HEK293 (cell line): ENCODE measurements at regions not wholly inside any gene's neighbourhood (a gene's known extent, or its start where the extent isn't known, plus 50 kb on each side); places are given as distances from the start of the nearest gene placed in this dataset.
"Not testable (repeated sequence)": the region's sequence is repeated elsewhere in the genome, so short reads cannot be mapped to it uniquely, and the experiment has no call there.

ENCODE experiments used
- CTCF ChIA-PET: fragments of 350-600 bp; formaldehyde crosslinking; extraction: SDS; loops from one replicate; lab custom pipeline; 2021; ENCODE audit warnings: antibody characterized with exemption; lab: Yijun Ruan, JAX
- POLR2A ChIA-PET: fragments of 300-600 bp; formaldehyde crosslinking; extraction: SDS; loops from one replicate; lab custom pipeline; 2020; ENCODE audit warnings: antibody characterized with exemption, inconsistent platforms; lab: Yijun Ruan, JAX
- H3K27ac ChIP-seq: fragments of 200-500 bp; sonication (Bioruptor generic); 2 replicates; pipeline ENCODE4 v1.5.1; 2014; ENCODE audit warnings: low read depth, low read length, control low read depth, inconsistent platforms; ENCODE audit errors: extremely low read depth
- H3K36me3 ChIP-seq, 2 experiments: fragments of 200-500 bp in 1 of 2; sonication (Bioruptor generic) in 1 of 2; 1 replicate in 1 of 2; 2 replicates in 1 of 2; pipeline ENCODE4 v1.5.1; 2014 to 2017; ENCODE audit warnings: inconsistent platforms in 2 of 2, low read length in 2 of 2; ENCODE audit not compliant: control insufficient read depth in 2 of 2, insufficient read depth in 1 of 2
- H3K4me1 ChIP-seq: fragments of 200-500 bp; sonication (Bioruptor generic); 2 replicates; pipeline ENCODE4 v1.5.1; 2014; ENCODE audit warnings: mild to moderate bottlenecking, low read length, inconsistent platforms; ENCODE audit not compliant: control insufficient read depth, insufficient read depth
- H3K4me3 ChIP-seq: 2 replicates; pipeline ENCODE4 v1.5.1; 2011; ENCODE audit warnings: low read depth, mild to moderate bottlenecking, control low read depth, low read length, moderate library complexity
- H3K9me3 ChIP-seq: fragments of 200-500 bp; sonication (Bioruptor generic); 2 replicates; pipeline ENCODE4 v1.5.1; 2014; ENCODE audit warnings: low read depth, low read length, inconsistent platforms; ENCODE audit not compliant: control insufficient read depth, insufficient read depth
- BCL6B ChIP-seq: fragments of 450-650 bp; formaldehyde crosslinking; IDR thresholded peaks from 2 replicates; pipeline ENCODE4 v1.5.1; 2017; ENCODE audit warnings: missing biosample characterization, missing genetic modification characterization
- GFI1B ChIP-seq: fragments of 450-650 bp; formaldehyde crosslinking; IDR thresholded peaks from 2 replicates; pipeline ENCODE4 v1.5.1; 2016; ENCODE audit warnings: missing biosample characterization, missing genetic modification characterization
- KLF7 ChIP-seq: fragments of 450-650 bp; formaldehyde crosslinking; IDR thresholded peaks from 2 replicates; pipeline ENCODE4 v1.5.1; 2016; ENCODE audit warnings: missing biosample characterization, missing genetic modification characterization, borderline replicate concordance
- SALL2 ChIP-seq: fragments of 450-650 bp; formaldehyde crosslinking; IDR thresholded peaks from 2 replicates; pipeline ENCODE4 v1.5.0; 2017; ENCODE audit warnings: missing biosample characterization, mild to moderate bottlenecking, missing genetic modification characterization, borderline replicate concordance
- TRIM28 ChIP-seq: IDR thresholded peaks from 2 replicates; pipeline ENCODE4 v1.6.1; 2011; ENCODE audit warnings: low read length, control low read depth, borderline replicate concordance
- ZNF221 ChIP-seq: fragments of 450-650 bp; formaldehyde crosslinking; IDR thresholded peaks from 2 replicates; pipeline ENCODE4 v1.5.1; 2017; ENCODE audit warnings: missing biosample characterization, missing genetic modification characterization, borderline replicate concordance
- ZNF274 ChIP-seq, 2 experiments: fragments of 200-500 bp in 1 of 2; fragments of 450-650 bp in 1 of 2; sonication (Bioruptor generic) in 1 of 2; formaldehyde crosslinking in 1 of 2; IDR thresholded peaks; 2 replicates each; pipeline versions ENCODE4 v1.5.1 to v1.6.1; 2014 to 2016; ENCODE audit warnings: borderline replicate concordance in 1 of 2, inconsistent platforms in 1 of 2, low read length in 1 of 2, missing biosample characterization in 1 of 2, missing genetic modification characterization in 1 of 2
- ZNF48 ChIP-seq: fragments of 450-650 bp; formaldehyde crosslinking; IDR thresholded peaks from 2 replicates; pipeline ENCODE4 v1.5.1; 2016; ENCODE audit warnings: missing biosample characterization, missing genetic modification characterization
- ZNF488 ChIP-seq: fragments of 450-650 bp; formaldehyde crosslinking; IDR thresholded peaks from 2 replicates; pipeline ENCODE4 v1.5.1; 2016; ENCODE audit warnings: missing biosample characterization, missing genetic modification characterization
- ZNF501 ChIP-seq: fragments of 450-650 bp; formaldehyde crosslinking; IDR thresholded peaks from 2 replicates; pipeline ENCODE4 v1.5.1; 2016; ENCODE audit warnings: missing biosample characterization, missing genetic modification characterization
- ZNF521 ChIP-seq: fragments of 450-650 bp; formaldehyde crosslinking; IDR thresholded peaks from 2 replicates; pipeline ENCODE4 v1.5.1; 2017; ENCODE audit warnings: missing biosample characterization, mild to moderate bottlenecking, missing genetic modification characterization
- ZNF561 ChIP-seq: fragments of 450-650 bp; IDR thresholded peaks from 2 replicates; pipeline ENCODE4 v1.5.1; 2018; ENCODE audit warnings: missing biosample characterization, missing genetic modification characterization, borderline replicate concordance
- ZSCAN16 ChIP-seq: fragments of 450-650 bp; formaldehyde crosslinking; IDR thresholded peaks from 2 replicates; pipeline ENCODE4 v1.5.1; 2016; ENCODE audit warnings: missing biosample characterization, missing genetic modification characterization
- TF ChIP-seq, protein P1 (sequence below): fragments of 450-650 bp; formaldehyde crosslinking; IDR thresholded peaks from 2 replicates; pipeline ENCODE4 v1.5.0; 2017; ENCODE audit warnings: missing biosample characterization, missing genetic modification characterization, borderline replicate concordance

DNA sequence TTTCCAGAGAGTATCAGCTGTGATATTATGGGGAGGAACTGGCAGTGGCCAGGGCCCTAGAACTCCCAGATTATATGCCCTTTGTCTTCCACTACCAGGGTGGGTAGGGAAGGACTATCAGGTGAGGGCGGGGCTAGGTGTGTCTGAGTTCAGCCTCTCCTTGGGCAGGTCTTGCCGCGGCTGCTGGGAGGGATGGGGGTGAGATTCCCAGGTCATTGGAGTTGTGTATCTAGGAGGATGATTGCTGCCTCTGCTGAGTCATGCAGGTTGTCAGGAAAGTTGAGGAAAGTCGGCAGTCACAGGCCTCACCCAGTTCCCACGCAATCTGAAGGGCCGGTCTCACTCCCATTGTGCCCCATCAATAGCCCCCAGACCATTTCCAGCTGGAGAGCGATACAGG is 185.2 kb downstream of the DKK1 start:
- TF ChIP-seq ZNF501 (tag by site-specific recombination) (no peak), GFI1B (tag by site-specific recombination) (no peak), KLF7 (tag by site-specific recombination) (no peak), SALL2 (tag by site-specific recombination) (no peak), ZNF221 (tag by site-specific recombination) (no peak)
- TF ChIP-seq, protein P1, sequence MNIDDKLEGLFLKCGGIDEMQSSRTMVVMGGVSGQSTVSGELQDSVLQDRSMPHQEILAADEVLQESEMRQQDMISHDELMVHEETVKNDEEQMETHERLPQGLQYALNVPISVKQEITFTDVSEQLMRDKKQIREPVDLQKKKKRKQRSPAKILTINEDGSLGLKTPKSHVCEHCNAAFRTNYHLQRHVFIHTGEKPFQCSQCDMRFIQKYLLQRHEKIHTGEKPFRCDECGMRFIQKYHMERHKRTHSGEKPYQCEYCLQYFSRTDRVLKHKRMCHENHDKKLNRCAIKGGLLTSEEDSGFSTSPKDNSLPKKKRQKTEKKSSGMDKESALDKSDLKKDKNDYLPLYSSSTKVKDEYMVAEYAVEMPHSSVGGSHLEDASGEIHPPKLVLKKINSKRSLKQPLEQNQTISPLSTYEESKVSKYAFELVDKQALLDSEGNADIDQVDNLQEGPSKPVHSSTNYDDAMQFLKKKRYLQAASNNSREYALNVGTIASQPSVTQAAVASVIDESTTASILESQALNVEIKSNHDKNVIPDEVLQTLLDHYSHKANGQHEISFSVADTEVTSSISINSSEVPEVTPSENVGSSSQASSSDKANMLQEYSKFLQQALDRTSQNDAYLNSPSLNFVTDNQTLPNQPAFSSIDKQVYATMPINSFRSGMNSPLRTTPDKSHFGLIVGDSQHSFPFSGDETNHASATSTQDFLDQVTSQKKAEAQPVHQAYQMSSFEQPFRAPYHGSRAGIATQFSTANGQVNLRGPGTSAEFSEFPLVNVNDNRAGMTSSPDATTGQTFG (tag by site-specific recombination), result no peak

GRCh38 chr10:52500476-52500875 is 186.4 kb downstream of the DKK1 start:
- Histone ChIP-seq H3K27ac (no peak overlapping the region), H3K9me3 (no peaks in the 10 kb centered on the region), H3K36me3 (no peaks in the 10 kb centered on the region), H3K4me1 (no peaks in the 10 kb centered on the region), H3K4me3 (no peak overlapping the region)
- TF ChIP-seq SALL2 (tag by site-specific recombination), result no peak
- TF ChIP-seq ZNF274 (IDR thresholded peaks at IDR 0.05; ENCODE audit: low read length), result no peak
- TF ChIP-seq ZNF274 (tag by site-specific recombination; IDR thresholded peaks at IDR 0.05; ENCODE audit: borderline replicate concordance), result no peak
- TF ChIP-seq ZNF488 (tag by site-specific recombination), result no peak
- TF ChIP-seq TRIM28, result no peak
- CTCF ChIA-PET, result no interaction called here
- POLR2A ChIA-PET, result no interaction called here

More for the DNA sequence above, 185.2 kb downstream of the DKK1 start:
- Histone ChIP-seq H3K27ac (no peak overlapping the region), H3K36me3 (no peaks in the 10 kb centered on the region), H3K9me3 (no peaks in the 10 kb centered on the region), H3K4me3 (no peak overlapping the region), H3K4me1 (no peaks in the 10 kb centered on the region)
- CTCF ChIA-PET, result interaction anchor here (1.4 kb wide), 1 partner anchor 67 kb away, joined by 3 read pairs; no protein-coding TSS in a partner anchor
- POLR2A ChIA-PET, result no interaction called here

DNA sequence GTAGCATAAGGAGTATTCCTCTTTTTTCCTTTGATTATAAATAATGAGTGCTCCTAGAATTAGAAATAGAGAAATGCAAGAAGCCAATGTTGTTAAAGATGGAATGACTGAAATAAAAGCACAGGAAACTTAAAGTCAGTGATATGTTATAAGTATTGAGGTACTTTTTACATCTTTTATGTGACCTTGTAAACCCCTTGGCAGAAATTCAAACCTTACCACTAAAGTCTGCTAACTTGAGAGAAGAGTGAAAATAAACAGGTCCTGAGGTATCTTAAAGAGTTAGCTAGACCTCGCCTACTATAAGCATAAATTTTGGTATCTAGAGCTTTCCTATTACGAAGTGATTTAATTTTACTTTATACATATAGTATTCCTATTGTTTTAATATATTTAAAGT is 188.2 kb downstream of the DKK1 start:
- POLR2A ChIA-PET, result no interaction called here
- Histone ChIP-seq H3K36me3 (no peaks in the 10 kb centered on the region), H3K4me3 (no peak overlapping the region)
- TF ChIP-seq ZNF521 (no peak), ZNF48 (tag by site-specific recombination) (no peak), ZNF561 (tag by site-specific recombination) (no peak), ZSCAN16 (tag by site-specific recombination) (no peak), BCL6B (tag by site-specific recombination) (no peak)
- TF ChIP-seq, all 188 proteins: peak for 0
- Histone ChIP-seq H3K4me1 (no peaks in the 10 kb centered on the region), H3K27ac (no peak overlapping the region), H3K9me3 (no peaks in the 10 kb centered on the region)
- CTCF ChIA-PET, result interaction anchor here (0.6 to 2.2 kb wide), 2 partner anchors 14 to 17 kb away, joined by 3 to 9 read pairs; no protein-coding TSS in a partner anchor

GRCh38 chr10:52505341-52505740 is 191.3 kb downstream of the DKK1 start:
- H3K36me3 ChIP-seq, H3K9me3 ChIP-seq, H3K4me1 ChIP-seq, CTCF ChIA-PET, H3K4me3 ChIP-seq, H3K27ac ChIP-seq, POLR2A ChIA-PET: not testable (repeated sequence)
